ENCODE measurements at regions not wholly inside any gene's neighbourhood (a gene's known extent, or its start where the extent isn't known, plus 50 kb on each side); places are given as distances from the start of the nearest gene placed in this dataset.

- no peaks in the 10 kb centered on the region for H3K9me3 Mint-ChIP-seq
- H3K27me3 Mint-ChIP-seq, result no peaks in the 10 kb centered on the region
- H3K36me3 Mint-ChIP-seq, result no peaks in the 10 kb centered on the region
- no peak overlapping the region for H3K4me3 Mint-ChIP-seq
- peaks cover 8% of the 10 kb centered on the region for H3K4me1 Mint-ChIP-seq
- H3K27ac Mint-ChIP-seq, result no peak overlapping the region
- no peak for ATAC-seq
Observed at GRCh38 chr10:124144536-124144935, 51.1 kb upstream of the CHST15 start.

GRCh38 chr10:124143721-124144120, 50.3 kb upstream of the CHST15 start:
- no peak for ATAC-seq
- no peaks in the 10 kb centered on the region for H3K9me3 Mint-ChIP-seq
- H3K4me1 Mint-ChIP-seq, result peaks cover 8% of the 10 kb centered on the region
- no peaks in the 10 kb centered on the region for H3K36me3 Mint-ChIP-seq
- H3K27ac Mint-ChIP-seq, result no peak overlapping the region
- H3K4me3 Mint-ChIP-seq, result no peak overlapping the region
- H3K27me3 Mint-ChIP-seq, result no peaks in the 10 kb centered on the region

Measured in stimulated activated memory B cell treated with anti-CD40 and anti-IgM and Interleukin-4, amounts not matched to agents 10 μg/mL and 1 μg/mL and 100 μg/mL, for 72 hours (primary cell).